ENCODE measurements at regions not wholly inside any gene's neighbourhood (a gene's known extent, or its start where the extent isn't known, plus 50 kb on each side); places are given as distances from the start of the nearest gene placed in this dataset.

- TF ChIP-seq REST (IDR thresholded peaks at IDR 0.05; ENCODE audit: borderline replicate concordance) (peak; percentile 47; the same call in 1 of the 2 replicates), REST (CRISPR knock-in tag; IDR thresholded peaks at IDR 0.05; ENCODE audit: low read depth) (no peak), TOE1 (IDR thresholded peaks at IDR 0.05; ENCODE audit: borderline replicate concordance) (peak; percentile 69; the same call in 1 of the 2 replicates), TOE1 (CRISPR knock-in tag; IDR thresholded peaks at IDR 0.05; ENCODE audit: borderline replicate concordance, low read depth) (no peak), TFAM (CRISPR knock-in tag; conservative IDR thresholded peaks at IDR 0.05) (no peak), CBFA2T2 (conservative IDR thresholded peaks at IDR 0.05) (peak; percentile 48; the same call in 1 of the 2 replicates), HNRNPH1 (optimal IDR thresholded peaks at IDR 0.05; ENCODE audit: low read depth, low read length) (no peak), TFE3 (CRISPR knock-in tag; IDR thresholded peaks at IDR 0.05) (peak; percentile 92)
These were observed 70.7 kb upstream of the E2F8 start (continued) for GRCh38 chr11:19311308-19312030.
